NCI-H2171 treated with DMSO at 0.1 percent for 48 hours (cell line): ENCODE measurements at regions not wholly inside any gene's neighbourhood (a gene's known extent, or its start where the extent isn't known, plus 50 kb on each side); places are given as distances from the start of the nearest gene placed in this dataset.
"Not testable (repeated sequence)": the region's sequence is repeated elsewhere in the genome, so short reads cannot be mapped to it uniquely, and the experiment has no call there.

Experiments used
- DNase-seq: peaks from one replicate; lab custom pipeline; 2025; lab: John Stamatoyannopoulos, UW

DNA sequence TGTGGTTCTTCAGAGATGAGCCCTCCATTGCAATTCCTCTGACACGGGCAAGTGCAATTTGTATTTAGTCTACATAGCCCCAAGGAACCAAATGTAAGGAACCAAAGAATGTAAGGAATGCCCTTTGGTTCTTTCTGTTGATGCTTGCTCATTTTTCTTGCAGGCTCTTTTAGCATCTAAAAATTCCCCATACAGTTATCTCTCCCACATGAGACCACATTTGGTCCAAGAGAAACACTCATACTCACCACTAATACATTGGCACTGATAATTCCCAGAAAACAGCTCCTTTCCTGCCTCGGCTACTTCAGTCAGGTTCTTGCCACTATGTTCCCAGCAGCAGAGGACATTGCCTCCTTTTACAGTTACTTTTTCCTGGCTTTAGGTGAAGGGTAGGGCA, 332.6 kb downstream of the AEBP2 start:
- DNase-seq, result no peak

DNA sequence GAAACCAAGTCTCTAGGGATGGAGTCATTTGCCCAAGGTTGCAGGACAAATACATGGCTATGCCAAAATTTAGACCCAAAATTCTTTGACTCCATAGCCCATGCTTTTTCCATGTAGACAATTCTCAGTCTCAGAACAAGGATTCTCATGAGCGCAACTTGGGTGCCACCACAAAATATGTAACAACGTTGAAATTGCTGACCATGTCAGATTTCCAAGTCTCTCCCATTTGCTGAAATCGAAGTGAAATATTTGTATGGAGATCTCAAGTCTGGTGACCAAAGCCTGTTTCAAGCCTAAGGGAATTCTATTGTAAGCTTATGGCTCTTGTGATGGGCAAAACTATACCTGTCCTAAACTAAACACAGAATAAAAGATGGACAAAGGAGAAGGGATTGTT, 333.5 kb downstream of the AEBP2 start:
- no peak for DNase-seq

- no peak for DNase-seq
Observed at GRCh38 chr12:19775241-19775640, 335.9 kb downstream of the AEBP2 start.

GRCh38 chr12:19775976-19776375, 336.7 kb downstream of the AEBP2 start:
- not testable (repeated sequence) for DNase-seq

DNA sequence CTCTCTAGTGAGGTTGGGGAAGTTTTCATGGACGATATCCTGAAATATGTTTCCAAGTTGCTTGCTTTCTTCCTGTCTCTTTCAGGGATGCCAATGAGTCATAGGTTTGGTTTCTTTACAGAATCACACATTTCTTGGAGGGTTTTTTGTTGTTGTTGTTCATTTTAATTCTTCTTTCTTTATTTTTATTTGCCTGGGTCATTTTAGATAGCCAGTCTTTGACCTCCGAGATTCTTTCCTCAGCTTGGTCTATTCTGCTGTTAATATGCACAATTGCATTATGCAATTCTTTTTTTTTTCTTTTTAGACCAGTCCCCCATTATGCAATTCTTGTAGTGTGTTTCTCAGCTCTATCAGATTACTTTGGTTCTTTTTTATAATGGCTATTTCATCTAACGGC, 338.9 kb downstream of the AEBP2 start:
- DNase-seq, result no peak

GRCh38 chr12:19778797-19779196, 339.5 kb downstream of the AEBP2 start:
- DNase-seq, result no peak

GRCh38 chr12:19779395-19780056, 340.2 kb downstream of the AEBP2 start:
- DNase-seq, result no peak

- DNase-seq, result no peak
Observed at GRCh38 chr12:19780460-19780859, 341.2 kb downstream of the AEBP2 start.

DNA sequence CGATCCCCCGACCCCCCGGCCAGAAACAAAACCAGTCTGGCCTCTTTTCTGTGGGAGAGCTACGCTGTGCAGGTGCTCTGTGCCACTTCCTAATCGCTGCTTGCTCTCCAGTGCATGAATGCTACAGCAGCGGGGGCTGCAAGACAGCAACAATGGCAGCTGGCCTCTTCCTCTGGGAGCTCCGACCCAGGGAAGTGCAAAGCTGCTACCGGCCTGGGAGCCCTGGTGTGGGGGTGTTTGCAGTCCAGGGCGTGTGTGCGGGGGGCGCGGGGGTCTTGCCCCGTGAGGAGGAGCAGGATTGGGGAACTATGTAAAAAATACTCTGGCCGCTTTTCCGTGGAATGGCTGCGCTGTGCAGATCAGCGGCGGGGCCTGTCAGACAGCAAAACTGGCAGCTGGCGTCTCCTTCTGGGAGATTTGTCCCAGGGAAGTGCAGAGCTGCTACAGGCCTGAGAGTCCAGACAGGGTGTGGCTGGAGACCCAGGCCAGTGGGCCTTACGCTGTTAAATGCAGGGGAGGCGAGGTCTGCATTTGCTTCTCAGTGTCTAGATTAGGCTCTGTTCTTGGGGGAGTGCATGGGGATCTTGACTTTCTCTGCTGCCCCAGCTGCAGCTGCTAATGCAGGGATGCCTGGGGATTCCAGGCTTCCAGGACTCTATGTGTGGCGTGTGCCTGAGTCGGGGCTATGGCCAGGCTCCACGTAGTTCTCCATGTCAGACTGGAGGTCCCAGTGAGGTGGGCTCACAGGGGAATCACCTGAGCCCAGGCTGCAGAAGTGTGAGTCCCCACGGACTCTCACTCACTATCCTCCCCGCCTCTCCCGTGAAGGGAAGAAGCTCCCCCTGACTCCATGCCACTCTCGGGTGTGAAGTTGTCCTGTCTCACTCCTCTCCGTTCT, 344.5 kb downstream of the AEBP2 start:
- DNase-seq, result peak; percentile 31

GRCh38 chr12:19792028-19792427, 352.7 kb downstream of the AEBP2 start:
- no peak for DNase-seq

GRCh38 chr12:19794116-19794515, 354.8 kb downstream of the AEBP2 start:
- DNase-seq, result no peak

DNA sequence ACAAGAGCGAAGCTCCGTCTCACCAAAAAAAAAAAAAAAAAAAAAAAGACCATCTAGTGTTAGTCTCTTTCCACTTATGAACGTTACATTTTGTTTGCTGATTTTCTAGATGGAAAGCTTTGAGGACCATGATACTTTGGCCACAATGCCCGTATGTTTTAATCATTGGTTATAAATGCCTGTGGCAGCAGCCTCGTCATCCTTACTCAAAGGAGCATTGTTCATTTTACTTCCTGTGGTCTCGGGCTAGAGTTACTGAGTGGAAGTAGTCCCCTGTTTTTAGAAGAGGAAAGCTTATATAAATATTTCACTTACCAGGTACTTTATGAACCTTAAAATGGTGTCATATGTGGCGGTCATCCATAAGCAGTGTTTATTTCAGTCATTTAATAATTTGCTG, 359.9 kb downstream of the AEBP2 start:
- DNase-seq, result no peak

DNA sequence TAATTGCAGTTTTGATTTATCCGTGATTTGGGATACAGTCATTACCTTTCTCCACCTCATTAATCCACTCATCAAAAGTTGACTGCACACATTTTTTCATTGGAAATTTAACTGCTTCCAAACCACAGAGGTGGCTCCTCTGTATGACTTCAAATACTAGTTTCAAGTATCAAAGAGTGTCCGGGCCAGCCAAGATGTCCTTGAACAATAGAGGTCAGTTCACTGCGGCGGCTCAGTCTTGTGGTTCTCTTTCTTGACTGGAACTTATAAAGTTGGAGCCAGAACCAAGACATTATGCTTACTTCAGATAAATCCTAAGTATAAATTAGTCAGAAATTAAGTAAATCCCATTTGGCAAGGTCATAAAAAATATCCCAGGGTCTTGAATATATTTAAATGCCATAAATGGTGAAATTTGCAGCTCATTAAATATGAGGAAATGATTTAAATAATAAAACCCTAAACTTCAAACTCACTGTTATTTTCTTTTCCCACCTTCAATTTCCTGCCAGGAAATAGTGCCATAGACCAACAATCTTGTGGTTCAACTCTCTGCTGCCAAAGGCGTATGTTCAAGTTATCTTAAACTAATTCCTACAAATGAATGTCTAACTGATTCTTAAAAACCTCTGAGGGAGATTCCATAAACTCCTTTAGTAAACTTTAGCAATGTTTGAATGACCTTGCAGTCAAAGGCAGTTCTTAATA, 360.8 kb downstream of the AEBP2 start:
- DNase-seq, result no peak

DNA sequence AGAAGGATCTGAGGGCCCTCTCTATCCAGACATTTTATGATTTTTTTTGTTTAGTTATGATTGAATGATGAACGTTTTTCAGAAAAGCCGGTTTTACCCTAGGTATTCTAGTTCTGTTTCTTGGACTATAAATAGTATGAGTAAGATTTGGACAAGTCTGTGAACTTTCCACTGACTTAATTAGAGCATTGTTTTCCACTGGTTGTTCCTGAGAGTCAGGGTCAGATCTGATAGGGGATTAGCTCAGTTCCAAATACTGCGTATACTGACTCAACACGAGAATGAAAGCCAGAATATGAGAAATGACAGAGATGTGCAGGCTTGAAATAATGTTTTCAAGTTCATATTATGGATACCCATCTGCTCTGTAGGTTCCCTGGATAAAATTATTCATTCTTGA, 361.6 kb downstream of the AEBP2 start:
- DNase-seq, result no peak

DNA sequence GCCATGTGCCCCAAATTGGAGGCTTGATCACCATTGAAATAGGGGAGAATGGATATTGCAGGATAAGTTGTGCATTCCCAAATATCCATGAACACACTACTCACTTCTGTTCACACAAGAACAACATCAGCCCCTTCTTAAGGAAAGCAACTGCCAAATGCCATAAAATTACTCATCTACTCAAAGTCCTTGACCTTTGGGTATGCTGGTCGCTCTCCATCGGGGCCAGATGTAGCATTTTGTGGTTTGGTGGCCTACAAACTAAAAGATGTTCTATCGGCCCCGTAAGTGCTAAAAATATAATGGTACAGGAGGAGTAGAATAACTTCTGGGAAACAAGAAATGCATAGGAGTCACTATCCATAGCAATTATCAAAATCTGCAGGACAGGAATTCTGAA, 362.6 kb downstream of the AEBP2 start:
- no peak for DNase-seq

GRCh38 chr12:19802915-19803314, 363.6 kb downstream of the AEBP2 start:
- DNase-seq, result no peak

DNA sequence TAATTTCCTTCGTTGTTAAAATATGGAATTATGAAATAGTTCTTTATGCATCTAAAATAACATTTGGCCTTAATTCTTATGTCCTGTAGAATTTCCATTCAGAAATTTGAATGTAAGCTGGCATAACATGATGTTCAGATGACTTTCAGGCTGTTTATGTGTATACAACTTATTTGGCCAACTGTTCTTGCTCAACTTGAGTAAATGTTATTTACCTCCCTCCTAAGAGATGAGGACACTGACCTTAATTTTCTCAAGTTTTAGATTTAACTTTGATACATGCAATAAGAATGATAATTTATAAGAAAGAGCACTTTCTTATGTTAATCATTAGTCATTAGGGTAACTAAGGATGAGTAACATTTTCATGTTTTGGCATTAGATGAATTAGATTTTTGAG, 365.4 kb downstream of the AEBP2 start:
- no peak for DNase-seq

DNA sequence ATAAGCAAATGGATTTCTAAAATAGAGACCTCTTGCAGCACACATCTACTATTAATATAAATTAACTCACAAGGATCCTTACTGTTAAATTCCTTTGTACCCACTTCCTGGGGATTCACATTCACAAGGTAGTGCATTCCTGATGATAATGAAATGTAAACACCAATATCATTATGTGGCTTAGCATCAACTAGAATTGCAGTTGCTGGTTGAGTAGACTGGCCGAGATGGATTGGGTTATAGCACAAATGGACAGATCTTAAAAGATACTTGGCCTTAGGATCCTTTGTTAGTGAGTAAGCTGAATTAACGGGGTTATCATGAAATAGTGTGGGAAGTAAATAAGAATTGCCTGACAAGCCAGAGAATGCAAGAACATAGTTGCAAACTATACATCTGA, 369.1 kb downstream of the AEBP2 start:
- no peak for DNase-seq

DNA sequence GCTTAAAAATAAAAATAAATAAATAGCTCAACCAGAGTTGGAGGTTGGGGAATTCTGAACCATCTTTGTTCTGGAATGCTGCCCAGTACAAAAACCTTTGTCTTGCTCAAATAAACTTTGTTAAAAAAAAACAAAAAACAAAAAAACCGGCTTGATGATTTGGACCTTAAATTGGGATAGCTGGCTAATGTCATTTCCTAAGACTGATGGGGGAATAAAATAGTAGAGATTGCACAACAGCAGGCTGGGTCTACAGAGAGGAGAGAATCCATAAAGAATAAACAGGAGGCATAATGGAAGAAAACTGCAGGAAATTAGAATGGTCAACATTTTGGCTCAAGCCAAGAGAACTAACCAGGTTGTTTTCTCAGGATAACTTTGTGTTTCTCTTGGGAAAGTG, 370.9 kb downstream of the AEBP2 start:
- no peak for DNase-seq

- DNase-seq, result no peak
Observed at GRCh38 chr12:19811922-19812321, 372.6 kb downstream of the AEBP2 start.

DNA sequence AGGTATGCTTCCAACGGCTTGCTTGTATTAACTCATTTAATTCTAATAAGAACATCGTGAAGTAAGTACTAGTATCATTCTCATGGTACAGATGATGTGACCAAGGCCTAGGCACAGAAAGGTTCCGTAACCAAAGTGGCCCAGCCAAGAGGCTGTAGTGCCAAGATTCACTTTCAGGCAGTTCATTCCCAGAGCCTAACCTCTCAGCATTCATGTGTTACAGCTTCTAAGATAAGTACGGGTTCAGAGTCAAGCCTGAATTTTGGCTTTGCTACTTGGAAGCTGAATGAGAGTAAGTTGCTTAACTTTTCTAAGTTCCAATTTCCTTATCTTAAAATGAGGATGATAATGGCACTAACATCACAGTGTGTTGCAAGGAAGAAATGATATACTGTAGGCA, 379.9 kb downstream of the AEBP2 start:
- DNase-seq, result no peak

- DNase-seq, result no peak
Observed at GRCh38 chr12:19822476-19822875, 383.2 kb downstream of the AEBP2 start.

- not testable (repeated sequence) for DNase-seq
Observed at GRCh38 chr12:19823326-19823725, 384.0 kb downstream of the AEBP2 start.
